Endodermal cell (in vitro differentiated cells): ENCODE measurements at regions not wholly inside any gene's neighbourhood (a gene's known extent, or its start where the extent isn't known, plus 50 kb on each side); places are given as distances from the start of the nearest gene placed in this dataset.

Experiments used
- DNase-seq: peaks from one replicate; pipeline ENCODE4 v3.0.0-alpha.2; 2017
- H3K27ac ChIP-seq: 2 replicates; pipeline ENCODE4 v1.5.1; 2013; ENCODE audit warnings: mild to moderate bottlenecking, low read depth, low read length, moderate library complexity
- H3K27me3 ChIP-seq: 2 replicates; pipeline ENCODE4 v1.6.1; 2013; ENCODE audit warnings: mild to moderate bottlenecking, low read length, moderate library complexity; ENCODE audit not compliant: insufficient read depth, control insufficient read depth, poor library complexity, severe bottlenecking
- H3K36me3 ChIP-seq: 2 replicates; pipeline ENCODE4 v1.7.0; 2013; ENCODE audit warnings: mild to moderate bottlenecking, low read length, moderate library complexity; ENCODE audit not compliant: control insufficient read depth, insufficient read depth
- H3K4me1 ChIP-seq: one replicate; pipeline ENCODE4 v1.7.0; 2013; ENCODE audit warnings: low read length; ENCODE audit not compliant: control insufficient read depth, insufficient read depth
- H3K4me3 ChIP-seq: 2 replicates; pipeline ENCODE4 v1.5.1; 2013; ENCODE audit warnings: mild to moderate bottlenecking, low read length, moderate library complexity
- H3K9ac ChIP-seq: 2 replicates; pipeline ENCODE4 v1.6.1; 2013; ENCODE audit warnings: mild to moderate bottlenecking, low read length, moderate library complexity; ENCODE audit not compliant: poor library complexity, severe bottlenecking; ENCODE audit errors: extremely low read depth
- H3K9me3 ChIP-seq: 2 replicates; pipeline ENCODE4 v1.6.1; 2013; ENCODE audit warnings: mild to moderate bottlenecking, low read length, moderate library complexity; ENCODE audit not compliant: control insufficient read depth
- H3K27ac Mint-ChIP-seq: 2 replicates; pipeline ENCODE4 v1.8.0; 2020; ENCODE audit warnings: mixed read lengths
- H3K27me3 Mint-ChIP-seq: 2 replicates; pipeline ENCODE4 v1.8.0; 2021; ENCODE audit warnings: mild to moderate bottlenecking, mixed read lengths; ENCODE audit not compliant: insufficient read depth
- H3K36me3 Mint-ChIP-seq: 2 replicates; pipeline ENCODE4 v1.8.0; 2020; ENCODE audit warnings: low read depth, mixed read lengths
- H3K4me1 Mint-ChIP-seq: 2 replicates; pipeline ENCODE4 v1.8.0; 2020; ENCODE audit warnings: mixed read lengths
- H3K4me3 Mint-ChIP-seq: 2 replicates; pipeline ENCODE4 v1.8.0; 2020; ENCODE audit warnings: mild to moderate bottlenecking, moderate library complexity, mixed read lengths
- H3K9me3 Mint-ChIP-seq: 2 replicates; pipeline ENCODE4 v1.8.0; 2020; ENCODE audit warnings: mild to moderate bottlenecking, mixed read lengths
- CTCF ChIP-seq: fragments of 200-600 bp; sonication (generic); conservative IDR thresholded peaks from 2 replicates; pipeline ENCODE4 v1.5.0; 2021; ENCODE audit warnings: antibody characterized with exemption, mild to moderate bottlenecking
- WGBS, 2 experiments: methylation state at CpG; one replicate each; pipeline versions ENCODE4 v1.1.5 to v1.1.7; 2013; ENCODE audit warnings: missing lambda C conversion rate in 2 of 2, mixed read lengths in 1 of 2; ENCODE audit not compliant: insufficient coverage in 1 of 2, insufficient read length in 1 of 2; 5-methylcytosine and 5-hydroxymethylcytosine counted together

GRCh38 chr6:90939906-90940305 lies 353.0 kb upstream of the MAP3K7 start:
- no peaks in the 10 kb centered on the region for H3K36me3 Mint-ChIP-seq
- H3K27ac Mint-ChIP-seq: no peak overlapping the region
- Histone ChIP-seq H3K9ac (no peak overlapping the region), H3K27ac (no peak overlapping the region), H3K4me1 (peaks cover 9% of the 10 kb centered on the region), H3K9me3 (no peaks in the 10 kb centered on the region), H3K27me3 (no peaks in the 10 kb centered on the region), H3K36me3 (no peaks in the 10 kb centered on the region), H3K4me3 (no peak overlapping the region)
- H3K4me1 Mint-ChIP-seq: peaks cover 40% of the 10 kb centered on the region
- no peak for DNase-seq
- no peak overlapping the region for H3K4me3 Mint-ChIP-seq
- H3K27me3 Mint-ChIP-seq: no peaks in the 10 kb centered on the region
- WGBS, 2 experiments: 91 to 92% methylated on average over 1 of the region's 1 CpG
- no peak for TF ChIP-seq CTCF
- H3K9me3 Mint-ChIP-seq: no peaks in the 10 kb centered on the region

- no peaks in the 10 kb centered on the region for H3K27me3 Mint-ChIP-seq
- H3K4me3 Mint-ChIP-seq: no peak overlapping the region
- peaks cover 43% of the 10 kb centered on the region for H3K4me1 Mint-ChIP-seq
- no peak overlapping the region for H3K27ac Mint-ChIP-seq
- no peaks in the 10 kb centered on the region for H3K9me3 Mint-ChIP-seq
- peaks cover 17% of the 10 kb centered on the region for H3K4me1 ChIP-seq
- no peak overlapping the region for H3K27ac ChIP-seq
- H3K36me3 ChIP-seq: no peaks in the 10 kb centered on the region
- no peak overlapping the region for H3K4me3 ChIP-seq
- H3K9me3 ChIP-seq: no peaks in the 10 kb centered on the region
- no peak for DNase-seq
- no peak for TF ChIP-seq CTCF
- H3K9ac ChIP-seq: no peak overlapping the region
- no peaks in the 10 kb centered on the region for H3K36me3 Mint-ChIP-seq
- no peaks in the 10 kb centered on the region for H3K27me3 ChIP-seq
These were observed 351.2 kb upstream of the MAP3K7 start for GRCh38 chr6:90938122-90938521.

- Mint-ChIP-seq H3K4me1 (peaks cover 38% of the 10 kb centered on the region), H3K27ac (no peak overlapping the region), H3K36me3 (no peaks in the 10 kb centered on the region), H3K9me3 (no peaks in the 10 kb centered on the region), H3K27me3 (no peaks in the 10 kb centered on the region), H3K4me3 (no peak overlapping the region)
- TF ChIP-seq CTCF: no peak
- H3K27ac ChIP-seq: no peak overlapping the region
- 90 to 91% methylated on average over 2 to 5 of the region's 5 CpGs for WGBS, 2 experiments
- H3K9ac ChIP-seq: no peak overlapping the region
- peaks cover 17% of the 10 kb centered on the region for H3K4me1 ChIP-seq
- H3K9me3 ChIP-seq: no peaks in the 10 kb centered on the region
- no peak for DNase-seq
- H3K27me3 ChIP-seq: no peaks in the 10 kb centered on the region
- H3K4me3 ChIP-seq: no peak overlapping the region
- no peaks in the 10 kb centered on the region for H3K36me3 ChIP-seq
These were observed 349.4 kb upstream of the MAP3K7 start for GRCh38 chr6:90936286-90936685.
